ENCODE measurements at regions not wholly inside any gene's neighbourhood (a gene's known extent, or its start where the extent isn't known, plus 50 kb on each side); places are given as distances from the start of the nearest gene placed in this dataset.

DNA sequence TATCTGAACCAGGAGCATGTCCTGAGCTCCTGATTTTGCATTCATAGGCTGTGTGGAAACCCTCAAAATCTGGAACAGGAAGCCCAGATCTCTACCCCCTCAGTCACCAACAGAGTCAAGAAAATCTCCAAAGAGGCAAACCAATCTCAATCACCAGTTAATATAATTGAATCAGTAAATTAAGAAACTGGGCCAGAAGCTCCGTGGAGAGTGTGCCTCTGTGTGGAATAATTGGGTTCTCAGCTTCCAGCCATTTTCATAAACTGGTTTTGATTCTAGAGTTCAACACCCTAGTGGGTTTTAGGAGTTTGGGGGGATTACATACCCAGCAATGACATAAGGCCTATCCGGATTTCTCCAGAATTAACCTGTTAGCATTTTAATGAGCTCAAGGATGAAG lies 362.9 kb downstream of the IRX2 start:
- H2AFZ ChIP-seq (ENCODE audit: low read length), result no peak overlapping the region
- no peaks in the 10 kb centered on the region; the same call in 1 of the 2 replicates for H3K27me3 ChIP-seq (ENCODE audit: insufficient read depth, low read length)
- TF ChIP-seq EZH2 (IDR thresholded peaks at IDR 0.05; ENCODE audit: borderline replicate concordance, low read length), result no peak
- TF ChIP-seq, protein P1, sequence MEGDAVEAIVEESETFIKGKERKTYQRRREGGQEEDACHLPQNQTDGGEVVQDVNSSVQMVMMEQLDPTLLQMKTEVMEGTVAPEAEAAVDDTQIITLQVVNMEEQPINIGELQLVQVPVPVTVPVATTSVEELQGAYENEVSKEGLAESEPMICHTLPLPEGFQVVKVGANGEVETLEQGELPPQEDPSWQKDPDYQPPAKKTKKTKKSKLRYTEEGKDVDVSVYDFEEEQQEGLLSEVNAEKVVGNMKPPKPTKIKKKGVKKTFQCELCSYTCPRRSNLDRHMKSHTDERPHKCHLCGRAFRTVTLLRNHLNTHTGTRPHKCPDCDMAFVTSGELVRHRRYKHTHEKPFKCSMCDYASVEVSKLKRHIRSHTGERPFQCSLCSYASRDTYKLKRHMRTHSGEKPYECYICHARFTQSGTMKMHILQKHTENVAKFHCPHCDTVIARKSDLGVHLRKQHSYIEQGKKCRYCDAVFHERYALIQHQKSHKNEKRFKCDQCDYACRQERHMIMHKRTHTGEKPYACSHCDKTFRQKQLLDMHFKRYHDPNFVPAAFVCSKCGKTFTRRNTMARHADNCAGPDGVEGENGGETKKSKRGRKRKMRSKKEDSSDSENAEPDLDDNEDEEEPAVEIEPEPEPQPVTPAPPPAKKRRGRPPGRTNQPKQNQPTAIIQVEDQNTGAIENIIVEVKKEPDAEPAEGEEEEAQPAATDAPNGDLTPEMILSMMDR (IDR thresholded peaks at IDR 0.05; ENCODE audit: low read length), result no peak
- no peaks in the 10 kb centered on the region for H3K36me3 ChIP-seq (ENCODE audit: insufficient read depth, low read length)
- no peaks in the 10 kb centered on the region for H3K79me2 ChIP-seq (ENCODE audit: insufficient read depth, low read length)
- H3F3A ChIP-seq (ENCODE audit: insufficient read depth, low read length), result no peaks in the 10 kb centered on the region
- no peak overlapping the region for H3K4me3 ChIP-seq (ENCODE audit: low read depth, low read length, poor library complexity, severe bottlenecking)
- no peaks in the 10 kb centered on the region for H4K20me1 ChIP-seq (ENCODE audit: insufficient read depth, low read length)
- no peak overlapping the region for H3K27ac ChIP-seq (ENCODE audit: low read depth, low read length, poor library complexity, severe bottlenecking)
- no peaks in the 10 kb centered on the region for H3K9me3 ChIP-seq (ENCODE audit: low read length)
- H3K4me2 ChIP-seq (ENCODE audit: low read length), result no peak overlapping the region
- no peak overlapping the region for H3K9ac ChIP-seq (ENCODE audit: low read length)
- H3K9me2 ChIP-seq (ENCODE audit: low read depth, low read length), result no peaks in the 10 kb centered on the region
- no peaks in the 10 kb centered on the region for H3K4me1 ChIP-seq (ENCODE audit: insufficient read depth, low read length, severe bottlenecking)

DNA sequence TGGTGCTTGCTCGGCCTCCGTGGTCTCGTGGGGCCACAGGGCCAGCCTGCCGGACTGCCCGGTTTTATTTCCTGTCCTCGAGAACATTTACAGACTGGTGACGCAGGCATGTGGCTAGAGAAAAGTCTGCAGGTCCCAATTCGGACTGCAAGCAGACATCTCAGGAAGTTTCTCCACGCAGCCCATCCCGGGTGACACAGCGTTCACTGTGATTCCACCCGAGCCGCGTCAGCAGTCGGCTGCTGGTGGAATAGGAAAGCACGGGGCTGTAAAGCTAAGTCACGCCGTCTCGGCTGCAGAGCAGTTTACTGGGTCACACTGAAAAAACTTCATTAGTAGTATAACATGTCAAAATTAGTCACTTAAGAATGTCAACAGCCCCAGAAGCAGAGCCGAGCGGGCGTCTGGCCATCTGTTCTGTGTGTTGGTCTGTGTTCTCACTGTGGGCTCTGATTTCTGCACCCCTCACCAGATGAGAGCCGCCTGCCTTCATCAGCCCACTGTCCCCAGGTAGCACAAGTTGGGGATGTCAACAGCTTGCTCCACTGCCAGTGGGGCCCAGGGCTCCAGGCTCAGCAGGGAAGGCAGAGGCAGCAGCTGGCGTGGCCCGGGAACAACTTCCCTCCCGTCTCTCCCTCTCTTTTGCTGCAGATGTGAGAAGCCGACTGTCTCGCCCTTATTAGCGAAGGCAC lies 363.7 kb downstream of the IRX2 start:
- H4K20me1 ChIP-seq (ENCODE audit: insufficient read depth, low read length), result no peaks in the 10 kb centered on the region
- H3K36me3 ChIP-seq (ENCODE audit: insufficient read depth, low read length), result no peaks in the 10 kb centered on the region
- no peak for TF ChIP-seq EZH2 (IDR thresholded peaks at IDR 0.05; ENCODE audit: borderline replicate concordance, low read length)
- TF ChIP-seq, protein P1 (IDR thresholded peaks at IDR 0.05; ENCODE audit: low read length), result no peak
- no peak overlapping the region for H3K4me2 ChIP-seq (ENCODE audit: low read length)
- H3K79me2 ChIP-seq (ENCODE audit: insufficient read depth, low read length), result no peaks in the 10 kb centered on the region
- no peaks in the 10 kb centered on the region for H3K9me3 ChIP-seq (ENCODE audit: low read length)
- H3F3A ChIP-seq (ENCODE audit: insufficient read depth, low read length), result no peaks in the 10 kb centered on the region
- no peaks in the 10 kb centered on the region; the same call in 1 of the 2 replicates for H3K27me3 ChIP-seq (ENCODE audit: insufficient read depth, low read length)
- H3K9ac ChIP-seq (ENCODE audit: low read length), result no peak overlapping the region
- H3K27ac ChIP-seq (ENCODE audit: low read depth, low read length, poor library complexity, severe bottlenecking), result no peak overlapping the region
- no peaks in the 10 kb centered on the region for H3K9me2 ChIP-seq (ENCODE audit: low read depth, low read length)
- H2AFZ ChIP-seq (ENCODE audit: low read length), result no peak overlapping the region
- no peaks in the 10 kb centered on the region for H3K4me1 ChIP-seq (ENCODE audit: insufficient read depth, low read length, severe bottlenecking)
- no peak overlapping the region for H3K4me3 ChIP-seq (ENCODE audit: low read depth, low read length, poor library complexity, severe bottlenecking)

DNA sequence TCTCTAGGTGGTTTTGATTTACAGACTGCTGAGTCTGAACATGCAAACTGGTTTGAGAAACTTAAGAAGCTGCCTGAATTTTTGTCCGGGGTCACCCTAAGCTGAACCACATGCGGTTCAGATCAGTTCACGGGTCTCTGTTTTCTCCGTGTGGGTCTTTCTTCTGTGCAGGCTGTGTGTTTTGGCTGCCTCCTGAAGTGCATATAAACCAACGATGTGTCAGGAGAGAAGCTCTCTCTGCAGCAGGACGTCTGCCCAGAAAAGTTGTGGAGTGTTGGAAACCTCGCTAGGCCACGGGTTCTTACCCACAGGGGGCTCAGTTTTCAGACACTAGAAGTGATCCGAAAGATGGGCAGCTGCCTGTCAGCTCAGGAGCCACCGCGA lies 364.2 kb downstream of the IRX2 start:
- Histone ChIP-seq H3K9ac (ENCODE audit: low read length) (no peak overlapping the region), H3K9me2 (ENCODE audit: low read depth, low read length) (no peaks in the 10 kb centered on the region), H3K36me3 (ENCODE audit: insufficient read depth, low read length) (no peaks in the 10 kb centered on the region), H3K9me3 (ENCODE audit: low read length) (no peaks in the 10 kb centered on the region), H3F3A (ENCODE audit: insufficient read depth, low read length) (no peaks in the 10 kb centered on the region), H3K79me2 (ENCODE audit: insufficient read depth, low read length) (no peaks in the 10 kb centered on the region), H3K4me1 (ENCODE audit: insufficient read depth, low read length, severe bottlenecking) (no peaks in the 10 kb centered on the region), H3K27ac (ENCODE audit: low read depth, low read length, poor library complexity, severe bottlenecking) (no peak overlapping the region), H3K4me2 (ENCODE audit: low read length) (no peak overlapping the region), H3K4me3 (ENCODE audit: low read depth, low read length, poor library complexity, severe bottlenecking) (no peak overlapping the region), H2AFZ (ENCODE audit: low read length) (no peak overlapping the region), H4K20me1 (ENCODE audit: insufficient read depth, low read length) (no peaks in the 10 kb centered on the region), H3K27me3 (ENCODE audit: insufficient read depth, low read length) (no peaks in the 10 kb centered on the region; the same call in 1 of the 2 replicates)
- TF ChIP-seq EZH2 (IDR thresholded peaks at IDR 0.05; ENCODE audit: borderline replicate concordance, low read length), result no peak
- TF ChIP-seq, protein P1 (IDR thresholded peaks at IDR 0.05; ENCODE audit: low read length), result no peak

All from OCI-LY1 (cell line).